Calu3 (cell line): ENCODE measurements at regions not wholly inside any gene's neighbourhood (a gene's known extent, or its start where the extent isn't known, plus 50 kb on each side); places are given as distances from the start of the nearest gene placed in this dataset.

Source experiments
- BruUV-seq: library from RNA; stranded (reverse); fragments of 400-500 nt; replicated peaks from 2 replicates; lab custom pipeline; 2021; lab: Mats Ljungman, UMichigan
- CTCF ChIA-PET: fragments of 300-600 bp; sonication (Branson Sonifier 250); formaldehyde crosslinking; loops from one replicate; lab custom pipeline; 2022; ENCODE audit warnings: antibody characterized with exemption; lab: Charles Lee
- DNase-seq: peaks from one replicate; pipeline ENCODE4 v3.0.0; 2022
- H3K27ac Mint-ChIP-seq: one replicate; pipeline ENCODE4 v1.8.0; 2022; ENCODE audit warnings: mixed read lengths; ENCODE audit not compliant: unreplicated experiment
- H3K27me3 Mint-ChIP-seq: one replicate; pipeline ENCODE4 v1.8.0; 2022; ENCODE audit warnings: mixed read lengths; ENCODE audit not compliant: unreplicated experiment
- H3K36me3 Mint-ChIP-seq: one replicate; pipeline ENCODE4 v1.8.0; 2022; ENCODE audit warnings: mild to moderate bottlenecking, moderate library complexity, mixed read lengths; ENCODE audit not compliant: insufficient read depth, unreplicated experiment
- H3K4me1 Mint-ChIP-seq: one replicate; pipeline ENCODE4 v1.8.0; 2022; ENCODE audit warnings: mild to moderate bottlenecking, low read depth, mixed read lengths; ENCODE audit not compliant: unreplicated experiment
- H3K4me3 Mint-ChIP-seq: one replicate; pipeline ENCODE4 v1.8.0; 2022; ENCODE audit warnings: mild to moderate bottlenecking, low read depth, moderate library complexity, mixed read lengths; ENCODE audit not compliant: unreplicated experiment
- H3K9me3 Mint-ChIP-seq: one replicate; pipeline ENCODE4 v1.8.0; 2022; ENCODE audit warnings: low read depth, mixed read lengths; ENCODE audit not compliant: unreplicated experiment
- CTCF ChIP-seq: fragments of 200-600 bp; IDR thresholded peaks from one replicate; pipeline ENCODE4 v1.8.0; 2022; ENCODE audit warnings: antibody characterized with exemption; ENCODE audit not compliant: unreplicated experiment
- intact Hi-C: fragments of 100-400 bp; cut with micrococcal nuclease; formaldehyde crosslinking; loops from one replicate; pipeline ENCODE4 v1.10.0; 2022; ENCODE audit not compliant: unreplicated experiment

DNA sequence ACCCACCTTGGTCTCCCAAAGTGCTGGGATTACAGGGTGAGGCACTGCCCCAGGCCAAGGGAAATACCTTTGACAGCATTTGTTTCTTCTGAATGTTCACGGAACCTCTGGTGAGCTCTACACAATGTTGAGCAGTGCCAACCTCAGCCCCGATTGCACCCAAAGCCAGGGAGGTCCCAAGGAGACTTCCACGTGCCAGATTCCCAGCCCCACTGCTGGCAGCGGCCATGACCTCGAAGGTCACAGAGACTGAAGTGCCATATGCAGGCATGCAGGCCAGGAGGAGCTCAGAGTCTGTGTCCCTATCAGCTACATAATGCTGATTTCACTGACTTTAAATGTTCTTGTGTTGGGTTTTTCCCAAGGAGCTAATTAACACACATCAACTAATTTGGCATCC is 226.4 kb upstream of the FOXF1 start:
- H3K27ac Mint-ChIP-seq, result no peak overlapping the region
- BruUV-seq, result no TSS peak
- intact Hi-C loops, result no loop called here
- CTCF ChIA-PET, result no interaction called here
- H3K4me1 Mint-ChIP-seq, result no peaks in the 10 kb centered on the region
- no peaks in the 10 kb centered on the region for H3K9me3 Mint-ChIP-seq
- no peak for DNase-seq
- H3K27me3 Mint-ChIP-seq, result peaks cover 96% of the 10 kb centered on the region
- H3K4me3 Mint-ChIP-seq, result no peak overlapping the region
- no peak for TF ChIP-seq CTCF
- H3K36me3 Mint-ChIP-seq, result no peaks in the 10 kb centered on the region

DNA sequence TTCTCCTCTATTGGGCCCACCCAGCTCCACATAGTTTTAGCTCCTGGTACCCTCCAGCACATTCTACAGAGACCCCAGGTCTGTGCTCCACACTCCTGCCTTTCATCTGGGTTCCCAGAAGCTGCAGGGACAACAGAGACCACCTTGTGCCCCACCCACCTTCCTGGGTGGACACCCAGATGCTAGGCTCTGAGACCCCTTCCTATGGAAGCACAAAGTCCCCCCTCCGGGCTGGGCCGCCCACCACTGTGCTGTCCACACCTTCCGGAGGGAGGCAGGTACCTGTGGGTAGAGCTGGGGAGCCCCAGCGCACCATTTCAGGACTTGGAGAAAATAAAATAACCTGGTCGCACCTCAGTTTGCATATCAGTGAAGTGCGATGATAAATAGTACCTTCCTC is 224.9 kb upstream of the FOXF1 start:
- H3K27me3 Mint-ChIP-seq, result peaks cover 96% of the 10 kb centered on the region
- H3K9me3 Mint-ChIP-seq, result no peaks in the 10 kb centered on the region
- intact Hi-C loops, result no loop called here
- CTCF ChIA-PET, result no interaction called here
- DNase-seq, result no peak
- H3K36me3 Mint-ChIP-seq, result no peaks in the 10 kb centered on the region
- no TSS peak for BruUV-seq
- no peak overlapping the region for H3K27ac Mint-ChIP-seq
- H3K4me3 Mint-ChIP-seq, result no peak overlapping the region
- no peak for TF ChIP-seq CTCF
- no peaks in the 10 kb centered on the region for H3K4me1 Mint-ChIP-seq

DNA sequence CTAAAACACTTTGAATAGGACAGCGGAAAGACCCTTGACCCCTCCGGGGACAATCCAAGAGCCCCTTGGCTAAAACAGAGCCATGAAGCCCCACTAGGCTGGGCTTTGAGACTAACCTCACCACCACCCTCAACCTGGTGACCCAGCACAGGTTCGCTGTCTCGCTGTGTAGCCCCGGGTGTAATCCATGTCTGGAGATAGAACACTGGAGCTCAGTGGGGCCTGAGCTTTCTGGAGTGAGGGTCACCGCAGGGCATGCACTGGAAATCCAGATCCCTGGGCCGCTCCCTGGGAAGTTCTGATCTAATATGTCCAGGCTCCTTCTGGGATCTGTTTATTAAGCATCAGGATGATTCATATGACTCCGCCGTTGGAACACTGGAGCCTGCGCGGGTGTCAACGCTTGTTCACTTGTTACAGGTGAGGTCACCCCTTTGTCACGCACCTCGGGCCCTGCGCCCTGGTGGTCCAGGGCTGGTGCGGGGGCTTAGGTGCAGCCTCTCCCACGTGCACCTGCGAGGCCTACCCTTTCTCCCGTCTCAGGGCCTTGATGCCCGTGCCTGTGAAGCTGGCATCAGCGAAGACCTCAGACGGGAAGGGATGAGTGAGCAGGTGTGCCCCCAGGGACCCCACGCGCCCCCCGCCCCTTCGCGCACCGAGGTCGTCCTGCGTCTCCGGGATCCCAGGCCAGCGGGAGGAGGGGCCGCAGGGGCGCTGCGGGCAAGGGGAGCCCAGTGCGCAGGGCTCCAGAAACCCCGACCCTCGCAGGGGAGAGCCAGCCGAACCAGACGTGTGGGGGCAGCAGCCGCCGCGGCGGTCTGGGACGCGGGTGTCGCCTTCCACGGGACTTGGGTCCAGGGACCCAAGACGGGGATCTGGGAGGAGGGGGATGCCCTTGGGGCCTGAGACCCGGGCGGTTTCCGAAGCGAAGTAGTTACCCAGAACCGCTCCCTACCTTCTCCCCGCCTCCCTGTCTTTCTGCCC is 224.1 kb upstream of the FOXF1 start:
- Mint-ChIP-seq H3K27ac (no peak overlapping the region), H3K4me3 (no peak overlapping the region), H3K4me1 (no peaks in the 10 kb centered on the region), H3K36me3 (no peaks in the 10 kb centered on the region), H3K27me3 (peaks cover 96% of the 10 kb centered on the region), H3K9me3 (no peaks in the 10 kb centered on the region)
- no peak for DNase-seq
- no TSS peak for BruUV-seq
- CTCF ChIA-PET, result no interaction called here
- intact Hi-C loops, result no loop called here
- no peak for TF ChIP-seq CTCF

DNA sequence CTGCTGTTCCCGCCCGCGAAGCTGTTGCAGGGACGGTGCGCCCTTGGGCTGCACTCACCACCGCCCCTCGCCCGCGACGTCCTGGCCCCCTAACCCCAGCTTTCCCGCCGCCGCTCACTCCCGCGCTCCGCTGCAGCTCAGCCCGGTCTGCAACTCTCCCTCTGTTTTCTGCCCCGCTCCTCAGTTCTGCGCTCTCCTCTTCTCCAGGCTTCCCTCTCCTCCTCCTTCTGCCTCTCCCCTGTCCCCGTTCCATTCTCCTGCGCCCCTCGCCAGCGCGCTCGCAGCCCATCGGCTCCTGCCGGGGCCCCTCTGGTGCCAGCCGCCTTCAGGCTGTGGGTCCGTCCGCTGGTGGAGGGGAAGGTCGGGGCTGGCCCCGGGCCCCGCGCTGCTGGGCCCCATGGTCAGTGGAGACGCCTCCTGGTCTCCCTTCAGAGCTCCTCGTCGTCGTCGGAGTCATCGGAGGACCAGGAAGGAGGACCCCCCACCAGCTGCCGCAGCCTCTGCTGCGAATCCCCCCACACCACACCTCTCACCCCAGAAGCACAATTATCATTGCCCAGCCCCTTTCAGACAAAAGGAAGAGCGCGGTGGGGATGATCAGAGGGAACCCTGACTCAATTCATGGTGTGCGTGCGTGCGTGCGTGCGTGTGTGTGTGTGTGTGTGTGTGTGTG is 223.2 kb upstream of the FOXF1 start:
- H3K27ac Mint-ChIP-seq, result no peak overlapping the region
- intact Hi-C loops, result no loop called here
- CTCF ChIA-PET, result no interaction called here
- no peaks in the 10 kb centered on the region for H3K4me1 Mint-ChIP-seq
- BruUV-seq, result no TSS peak
- no peak for TF ChIP-seq CTCF
- H3K4me3 Mint-ChIP-seq, result no peak overlapping the region
- H3K27me3 Mint-ChIP-seq, result peaks cover 96% of the 10 kb centered on the region
- H3K9me3 Mint-ChIP-seq, result no peaks in the 10 kb centered on the region
- H3K36me3 Mint-ChIP-seq, result no peaks in the 10 kb centered on the region
- no peak for DNase-seq
